WTC11 (cell line): ENCODE measurements at regions not wholly inside any gene's neighbourhood (a gene's known extent, or its start where the extent isn't known, plus 50 kb on each side); places are given as distances from the start of the nearest gene placed in this dataset.

ENCODE experiments used
- CREB1 ChIP-seq: sonication (generic); formaldehyde crosslinking; IDR thresholded peaks from 2 replicates; pipeline ENCODE4 v1.8.0; 2023; ENCODE audit warnings: mild to moderate bottlenecking, missing genetic modification reagents
- CREM ChIP-seq: sonication (generic); formaldehyde crosslinking; IDR thresholded peaks from 2 replicates; pipeline ENCODE4 v1.8.1; 2022; ENCODE audit warnings: mild to moderate bottlenecking, missing genetic modification reagents, moderate library complexity
- CTCF ChIP-seq: fragments of 200-600 bp; IDR thresholded peaks from 2 replicates; pipeline ENCODE4 v1.8.0; 2022; ENCODE audit warnings: antibody characterized with exemption
- EMX1 ChIP-seq: fragments of 250-450 bp; sonication (Bioruptor Pico); IDR thresholded peaks from 2 replicates; pipeline ENCODE4 v1.8.0; 2021; ENCODE audit warnings: mild to moderate bottlenecking
- ETV6 ChIP-seq: sonication (generic); formaldehyde crosslinking; IDR thresholded peaks from 2 replicates; pipeline ENCODE4 v1.8.1; 2022; ENCODE audit warnings: mild to moderate bottlenecking, missing genetic modification reagents
- FOXJ3 ChIP-seq: sonication (generic); formaldehyde crosslinking; IDR thresholded peaks from 2 replicates; pipeline ENCODE4 v1.9.0; 2021; ENCODE audit warnings: missing genetic modification reagents, mild to moderate bottlenecking, borderline replicate concordance
- FOXP4 ChIP-seq: sonication (generic); formaldehyde crosslinking; IDR thresholded peaks from 2 replicates; pipeline ENCODE4 v1.8.0; 2022; ENCODE audit warnings: mild to moderate bottlenecking, missing genetic modification reagents
- MAX ChIP-seq: sonication (generic); formaldehyde crosslinking; IDR thresholded peaks from 2 replicates; pipeline ENCODE4 v1.8.0; 2022; ENCODE audit warnings: mild to moderate bottlenecking, missing genetic modification reagents
- NR1H2 ChIP-seq: sonication (generic); formaldehyde crosslinking; IDR thresholded peaks from 2 replicates; pipeline ENCODE4 v1.9.0; 2021; ENCODE audit warnings: mild to moderate bottlenecking, moderate library complexity, missing genetic modification reagents
- SP1 ChIP-seq: sonication (generic); formaldehyde crosslinking; conservative IDR thresholded peaks from 2 replicates; pipeline ENCODE4 v1.8.1; 2022; ENCODE audit warnings: missing genetic modification reagents
- ZBTB21 ChIP-seq: sonication (generic); formaldehyde crosslinking; IDR thresholded peaks from 2 replicates; pipeline ENCODE4 v1.8.1; 2023; ENCODE audit warnings: mild to moderate bottlenecking, missing genetic modification reagents, borderline replicate concordance
- ZNF121 ChIP-seq: sonication (generic); formaldehyde crosslinking; IDR thresholded peaks from 2 replicates; pipeline ENCODE4 v1.8.0; 2023; ENCODE audit warnings: missing genetic modification reagents

- TF ChIP-seq ZBTB21 (CRISPR knock-in tag) = no peak
- no peak for TF ChIP-seq SP1 (CRISPR knock-in tag)
- no peak for TF ChIP-seq CTCF
- TF ChIP-seq MAX = no peak
- no peak for TF ChIP-seq FOXP4 (CRISPR knock-in tag)
- no peak for TF ChIP-seq ZNF121 (CRISPR knock-in tag)
- no peak for TF ChIP-seq CREM (CRISPR knock-in tag)
- TF ChIP-seq FOXJ3 = no peak
- TF ChIP-seq NR1H2 = no peak
- TF ChIP-seq CREB1 (CRISPR knock-in tag) = no peak
- no peak for TF ChIP-seq ETV6 (CRISPR knock-in tag)
- no peak for TF ChIP-seq EMX1 (CRISPR knock-in tag)
Observed at GRCh38 chr3:43861635-43862034, 170.9 kb downstream of the ABHD5 start.
